HepG2 (cell line): ENCODE measurements at regions not wholly inside any gene's neighbourhood (a gene's known extent, or its start where the extent isn't known, plus 50 kb on each side); places are given as distances from the start of the nearest gene placed in this dataset.

Experiments used
- ATAC-seq: fragments of 200-7000 bp; cut with Tn5 transposase; 3 replicates; pipeline ENCODE4 v1.9.1; 2020; ENCODE audit warnings: mild to moderate bottlenecking, moderate library complexity
- BruUV-seq: library from RNA; stranded (reverse); fragments of 400-500 nt; replicated peaks from 2 replicates; lab custom pipeline; 2021; lab: Mats Ljungman, UMichigan
- CTCF ChIA-PET: fragments of 300-600 bp; formaldehyde crosslinking; extraction: SDS; loops from one replicate; lab custom pipeline; 2021; ENCODE audit warnings: low total read pairs, inconsistent platforms, low intra/inter-chr PET ratio; lab: Yijun Ruan, JAX
- POLR2A ChIA-PET: fragments of 350-600 bp; sonication (Branson Sonifier 250); formaldehyde crosslinking; loops from one replicate; lab custom pipeline; 2020; ENCODE audit warnings: antibody characterized with exemption, inconsistent platforms; lab: Yijun Ruan, JAX
- DNase-seq: peaks from one replicate; pipeline ENCODE4 v3.0.0-alpha.2; 2015; ENCODE audit warnings: low spot score
- FAIRE-seq: peaks from 3 replicates; lab custom pipeline; 2011; peaks lifted over from hg19 to GRCh38; lab: Jason Lieb, UNC
- H2AFZ ChIP-seq: one replicate; pipeline ENCODE4 v1.6.1; 2011; ENCODE audit warnings: low read length, inconsistent platforms
- H3K27ac ChIP-seq: fragments of 300-600 bp; 3 replicates; pipeline ENCODE4 v1.8.0; 2011; ENCODE audit warnings: mixed run types, mild to moderate bottlenecking, mixed read lengths, low read length, inconsistent platforms; ENCODE audit not compliant: insufficient read depth; ENCODE audit errors: extremely low read length
- H3K27me3 ChIP-seq, 2 experiments: fragments of 200-600 bp in 1 of 2; 2 replicates in 1 of 2; 3 replicates in 1 of 2; pipeline versions ENCODE4 v1.6.0 to v1.8.0; 2011; ENCODE audit warnings: low read length in 2 of 2, mild to moderate bottlenecking in 2 of 2, moderate library complexity in 2 of 2, inconsistent platforms in 1 of 2; ENCODE audit not compliant: insufficient read depth in 2 of 2, control insufficient read depth in 1 of 2
- H3K36me3 ChIP-seq, 2 experiments: fragments of 200-600 bp in 1 of 2; replicated peaks in 1 of 2; 2 replicates in 1 of 2; 3 replicates in 1 of 2; pipeline versions ENCODE4 v1.5.1 to v1.8.0; 2011; ENCODE audit warnings: low read length in 2 of 2, inconsistent platforms in 1 of 2; ENCODE audit not compliant: insufficient read depth in 2 of 2, control insufficient read depth in 1 of 2
- H3K4me1 ChIP-seq: 2 replicates; pipeline ENCODE4 v1.5.1; 2012; ENCODE audit warnings: low read length, inconsistent platforms; ENCODE audit not compliant: insufficient read depth
- H3K4me2 ChIP-seq: 2 replicates; pipeline ENCODE4 v1.6.0; 2011; ENCODE audit warnings: low read depth, low read length, inconsistent platforms
- H3K4me3 ChIP-seq, 3 experiments: fragments of 200-600 bp in 1 of 3; sonication (generic), shearing (Covaris generic) in 1 of 3; replicated peaks in 1 of 3; 2 replicates each; pipeline ENCODE4 v1.5.1; 2011 to 2016; ENCODE audit warnings: low read length in 3 of 3, inconsistent platforms in 2 of 3, low read depth in 2 of 3, mild to moderate bottlenecking in 2 of 3, control low read depth in 1 of 3, mixed read lengths in 1 of 3; ENCODE audit not compliant: insufficient read depth in 1 of 3
- H3K79me2 ChIP-seq: one replicate; pipeline ENCODE4 v1.6.1; 2011; ENCODE audit warnings: low read length, inconsistent platforms; ENCODE audit not compliant: insufficient read depth
- H3K9ac ChIP-seq: 2 replicates; pipeline ENCODE4 v1.6.0; 2011; ENCODE audit warnings: mild to moderate bottlenecking, low read depth, low read length, inconsistent platforms; ENCODE audit not compliant: insufficient read depth
- H3K9me3 ChIP-seq: 2 replicates; pipeline ENCODE4 v1.5.1; 2012; ENCODE audit warnings: mild to moderate bottlenecking, low read length
- H4K20me1 ChIP-seq: 2 replicates; pipeline ENCODE4 v1.6.0; 2011; ENCODE audit warnings: inconsistent platforms, mild to moderate bottlenecking, low read length, moderate library complexity; ENCODE audit not compliant: insufficient read depth
- HCFC1 ChIP-seq: fragments of 150-350 bp; IDR thresholded peaks from 2 replicates; pipeline ENCODE4 v1.6.1; 2014; ENCODE audit warnings: low read depth, low read length
- KDM1A ChIP-seq: IDR thresholded peaks from 2 replicates; pipeline ENCODE4 v1.6.1; 2016; ENCODE audit warnings: missing compliant biosample characterization
- MAFK ChIP-seq, 2 experiments: IDR thresholded peaks in 1 of 2; conservative IDR thresholded peaks in 1 of 2; 2 replicates each; pipeline ENCODE4 v1.6.1; 2011; ENCODE audit warnings: improper control_type of control experiment in 2 of 2, low read length in 2 of 2
- MAZ ChIP-seq, 2 experiments: sonication (generic) in 1 of 2; formaldehyde crosslinking in 1 of 2; IDR thresholded peaks; 2 replicates each; pipeline versions ENCODE4 v1.5.0 to v1.6.1; 2012 to 2020; ENCODE audit warnings: low read depth in 2 of 2, mild to moderate bottlenecking in 2 of 2, borderline replicate concordance in 1 of 2, improper control_type of control experiment in 1 of 2, low read length in 1 of 2, missing genetic modification reagents in 1 of 2, moderate library complexity in 1 of 2
- NKX3-1 ChIP-seq: sonication (generic); formaldehyde crosslinking; IDR thresholded peaks from 2 replicates; pipeline ENCODE4 v1.5.0; 2020; ENCODE audit warnings: missing genetic modification reagents
- POLR2A ChIP-seq, 2 experiments: IDR thresholded peaks; 2 replicates each; pipeline ENCODE4 v1.6.1; 2011; ENCODE audit warnings: low read depth in 2 of 2, low read length in 2 of 2, mild to moderate bottlenecking in 1 of 2, moderate library complexity in 1 of 2; ENCODE audit not compliant: insufficient read depth in 1 of 2
- RBM39 ChIP-seq: fragments of 200-400 bp; formaldehyde crosslinking; IDR thresholded peaks from one replicate; pipeline ENCODE4 v1.6.1; 2018; ENCODE audit warnings: antibody characterized with exemption, mild to moderate bottlenecking, low read depth, low read length; ENCODE audit not compliant: poor library complexity, severe bottlenecking
- ZBTB10 ChIP-seq: sonication (generic); formaldehyde crosslinking; IDR thresholded peaks from 2 replicates; pipeline ENCODE4 v1.4.0; 2020; ENCODE audit warnings: missing genetic modification reagents, borderline replicate concordance
- ZNF264 ChIP-seq: sonication (generic); formaldehyde crosslinking; IDR thresholded peaks from 2 replicates; pipeline ENCODE4 v1.4.0; 2020; ENCODE audit warnings: missing genetic modification reagents
- ZNF432 ChIP-seq: sonication (generic); formaldehyde crosslinking; IDR thresholded peaks from 2 replicates; pipeline ENCODE4 v1.5.0; 2020; ENCODE audit warnings: missing genetic modification reagents, mild to moderate bottlenecking, borderline replicate concordance
- whole genome bisulfite sequencing: methylation state at CpG from one replicate; pipeline ENCODE4 v1.1.6; 2017; ENCODE audit warnings: low lambda C conversion rate; 5-methylcytosine and 5-hydroxymethylcytosine counted together
- in situ Hi-C: cut with HindIII; loops from 2 replicates; pipeline ENCODE4 v1.10.0; 2017; ENCODE audit warnings: low pct_unique_long_range_greater_than_20kb; ENCODE audit not compliant: extremely low pct_ligation_motif_present
- intact Hi-C: fragments of 100-400 bp; cut with micrococcal nuclease; formaldehyde crosslinking; loops from one replicate; pipeline ENCODE4 v1.10.0; 2022; ENCODE audit not compliant: unreplicated experiment

DNA sequence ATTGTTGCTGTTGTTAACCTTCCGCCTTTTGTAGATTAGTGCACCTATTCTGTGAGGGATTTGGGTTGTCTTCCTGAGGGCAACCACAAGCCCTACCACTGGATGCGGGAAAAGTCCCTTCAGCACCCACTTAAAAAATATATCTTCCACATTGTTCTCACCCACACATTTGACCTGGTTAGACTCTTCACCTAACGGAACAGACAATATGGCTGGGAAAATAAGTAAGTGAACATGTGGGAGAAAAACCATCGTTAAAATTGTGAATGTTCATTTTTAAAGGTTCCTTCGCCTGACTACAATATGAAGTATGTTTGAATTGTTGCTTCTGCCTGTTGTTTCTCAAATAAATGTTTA is 72.0 kb upstream of the MPEG1 start:
- POLR2A ChIA-PET, result no interaction called here
- no peak overlapping the region for H3K4me3 ChIP-seq
- in situ Hi-C loops, result loop anchor here (10.0 kb wide), 1 partner anchor 110 kb away; the partner anchor contains the start of gene DTX4

More for the DNA sequence above, 72.0 kb upstream of the MPEG1 start:
- no peaks in the 10 kb centered on the region for H3K79me2 ChIP-seq
- TF ChIP-seq POLR2A (IDR thresholded peaks at IDR 0.05; ENCODE audit: insufficient read depth in 1 of 2, low read depth in 2 of 2, low read length in 2 of 2) (no peak), KDM1A (CRISPR knock-in tag) (no peak), HCFC1 (no peak), RBM39 (no peak), MAZ (IDR thresholded peaks at IDR 0.05; ENCODE audit: borderline replicate concordance, low read depth, low read length) (no peak), MAZ (CRISPR knock-in tag; IDR thresholded peaks at IDR 0.05; ENCODE audit: low read depth) (no peak), NKX3-1 (CRISPR knock-in tag) (no peak), ZBTB10 (CRISPR knock-in tag) (no peak), ZNF264 (CRISPR knock-in tag) (no peak), ZNF432 (CRISPR knock-in tag) (no peak), MAFK (conservative IDR thresholded peaks at IDR 0.05 in 1 of 2, IDR thresholded peaks at IDR 0.05 in 1 of 2; ENCODE audit: low read length in 2 of 2) (no peak)
- no peaks in the 10 kb centered on the region for H4K20me1 ChIP-seq
- FAIRE-seq, result no peak
- H3K9ac ChIP-seq, result no peak overlapping the region
- no TSS peak for BruUV-seq
- no peaks in the 10 kb centered on the region for H3K36me3 ChIP-seq
- intact Hi-C loops, result loop anchor here (1.0 kb wide), 2 partner anchors 113 to 146 kb away; no protein-coding TSS in a partner anchor
- H3K27ac ChIP-seq, result no peak overlapping the region
- H2AFZ ChIP-seq, result no peak overlapping the region
- no peak for ATAC-seq
- no peak overlapping the region for H3K4me2 ChIP-seq
- CTCF ChIA-PET, result interaction anchor here (1.7 kb wide), 1 partner anchor 113 kb away, joined by 20 read pairs; the partner anchor contains the start of gene DTX4
- H3K9me3 ChIP-seq, result no peaks in the 10 kb centered on the region
- no peaks in the 10 kb centered on the region for H3K27me3 ChIP-seq
- H3K4me1 ChIP-seq, result no peaks in the 10 kb centered on the region
- 17% methylated on average over 5 of the region's 5 CpGs for WGBS
- DNase-seq, result no peak
